Endothelial cell (in vitro differentiated cells): ENCODE measurements at regions not wholly inside any gene's neighbourhood (a gene's known extent, or its start where the extent isn't known, plus 50 kb on each side); places are given as distances from the start of the nearest gene placed in this dataset.

Source experiments
- DNase-seq: peaks from one replicate; pipeline ENCODE4 v3.0.0; 2021; ENCODE audit warnings: low spot score
- H3K27ac Mint-ChIP-seq: one replicate; pipeline ENCODE4 v1.8.0; 2021; ENCODE audit warnings: mixed read lengths, inconsistent platforms; ENCODE audit not compliant: unreplicated experiment
- H3K27me3 Mint-ChIP-seq: one replicate; pipeline ENCODE4 v1.8.0; 2021; ENCODE audit warnings: mild to moderate bottlenecking, moderate library complexity, mixed read lengths, inconsistent platforms; ENCODE audit not compliant: unreplicated experiment
- H3K36me3 Mint-ChIP-seq: one replicate; pipeline ENCODE4 v1.8.0; 2021; ENCODE audit warnings: mild to moderate bottlenecking, low read depth, mixed read lengths, inconsistent platforms; ENCODE audit not compliant: unreplicated experiment
- H3K4me1 Mint-ChIP-seq: one replicate; pipeline ENCODE4 v1.8.0; 2021; ENCODE audit warnings: mild to moderate bottlenecking, mixed read lengths, inconsistent platforms; ENCODE audit not compliant: unreplicated experiment
- H3K4me3 Mint-ChIP-seq: one replicate; pipeline ENCODE4 v1.8.0; 2021; ENCODE audit warnings: mild to moderate bottlenecking, mixed read lengths, inconsistent platforms; ENCODE audit not compliant: unreplicated experiment
- H3K9me3 Mint-ChIP-seq: one replicate; pipeline ENCODE4 v1.8.0; 2021; ENCODE audit warnings: mixed read lengths, inconsistent platforms; ENCODE audit not compliant: unreplicated experiment
- TF ChIP-seq, protein P1 (sequence below): fragments of 200-600 bp; sonication (generic); IDR thresholded peaks from one replicate; pipeline ENCODE4 v1.5.0; 2021; ENCODE audit warnings: antibody characterized with exemption; ENCODE audit not compliant: unreplicated experiment

DNA sequence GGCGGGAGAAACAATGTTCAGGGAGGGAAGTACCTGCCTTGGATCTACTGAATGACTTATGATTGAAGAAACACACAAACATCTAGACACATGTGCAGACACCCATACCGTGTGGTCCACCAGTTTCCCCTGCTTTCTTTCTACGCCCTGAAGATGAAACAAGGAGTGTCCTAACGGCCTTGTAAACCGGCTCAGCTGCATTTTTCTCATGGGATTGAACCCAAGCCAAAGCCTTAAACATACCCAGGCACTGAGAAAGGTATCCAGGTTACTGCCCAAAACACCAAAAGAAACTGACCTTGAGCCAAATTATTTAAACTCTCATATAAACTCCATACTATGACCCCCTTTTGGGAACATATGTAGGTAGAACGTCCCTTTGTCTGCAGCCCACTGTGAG, 630.0 kb upstream of the RGS18 start:
- no peak for DNase-seq
- TF ChIP-seq, protein P1, sequence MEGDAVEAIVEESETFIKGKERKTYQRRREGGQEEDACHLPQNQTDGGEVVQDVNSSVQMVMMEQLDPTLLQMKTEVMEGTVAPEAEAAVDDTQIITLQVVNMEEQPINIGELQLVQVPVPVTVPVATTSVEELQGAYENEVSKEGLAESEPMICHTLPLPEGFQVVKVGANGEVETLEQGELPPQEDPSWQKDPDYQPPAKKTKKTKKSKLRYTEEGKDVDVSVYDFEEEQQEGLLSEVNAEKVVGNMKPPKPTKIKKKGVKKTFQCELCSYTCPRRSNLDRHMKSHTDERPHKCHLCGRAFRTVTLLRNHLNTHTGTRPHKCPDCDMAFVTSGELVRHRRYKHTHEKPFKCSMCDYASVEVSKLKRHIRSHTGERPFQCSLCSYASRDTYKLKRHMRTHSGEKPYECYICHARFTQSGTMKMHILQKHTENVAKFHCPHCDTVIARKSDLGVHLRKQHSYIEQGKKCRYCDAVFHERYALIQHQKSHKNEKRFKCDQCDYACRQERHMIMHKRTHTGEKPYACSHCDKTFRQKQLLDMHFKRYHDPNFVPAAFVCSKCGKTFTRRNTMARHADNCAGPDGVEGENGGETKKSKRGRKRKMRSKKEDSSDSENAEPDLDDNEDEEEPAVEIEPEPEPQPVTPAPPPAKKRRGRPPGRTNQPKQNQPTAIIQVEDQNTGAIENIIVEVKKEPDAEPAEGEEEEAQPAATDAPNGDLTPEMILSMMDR = no peak
- Mint-ChIP-seq H3K36me3 (no peaks in the 10 kb centered on the region), H3K27me3 (no peaks in the 10 kb centered on the region), H3K4me3 (no peak overlapping the region), H3K27ac (no peak overlapping the region), H3K9me3 (no peaks in the 10 kb centered on the region), H3K4me1 (no peaks in the 10 kb centered on the region)

DNA sequence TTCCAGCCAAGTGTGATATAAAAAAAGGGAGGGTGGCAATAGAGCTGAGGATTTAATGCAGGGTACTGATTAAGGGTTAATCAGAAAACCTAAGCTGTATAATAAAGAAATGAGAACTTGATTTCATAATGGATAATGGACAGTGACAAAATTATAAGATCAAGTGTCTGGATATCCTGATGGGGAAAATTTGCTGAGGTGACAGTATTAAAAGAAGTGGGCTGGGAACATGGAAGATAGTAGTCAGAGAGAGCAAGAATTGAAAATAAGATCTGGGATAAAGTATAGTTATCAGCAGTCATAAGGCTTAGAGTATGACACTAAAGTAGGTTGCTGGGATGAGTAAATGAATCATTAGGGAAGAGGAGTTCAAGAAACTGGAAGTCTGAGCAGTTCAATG, 627.3 kb upstream of the RGS18 start:
- H3K36me3 Mint-ChIP-seq = no peaks in the 10 kb centered on the region
- no peak overlapping the region for H3K4me3 Mint-ChIP-seq
- H3K4me1 Mint-ChIP-seq = no peaks in the 10 kb centered on the region
- DNase-seq = no peak
- no peak overlapping the region for H3K27ac Mint-ChIP-seq
- no peaks in the 10 kb centered on the region for H3K9me3 Mint-ChIP-seq
- no peaks in the 10 kb centered on the region for H3K27me3 Mint-ChIP-seq
- TF ChIP-seq, protein P1 = no peak

DNA sequence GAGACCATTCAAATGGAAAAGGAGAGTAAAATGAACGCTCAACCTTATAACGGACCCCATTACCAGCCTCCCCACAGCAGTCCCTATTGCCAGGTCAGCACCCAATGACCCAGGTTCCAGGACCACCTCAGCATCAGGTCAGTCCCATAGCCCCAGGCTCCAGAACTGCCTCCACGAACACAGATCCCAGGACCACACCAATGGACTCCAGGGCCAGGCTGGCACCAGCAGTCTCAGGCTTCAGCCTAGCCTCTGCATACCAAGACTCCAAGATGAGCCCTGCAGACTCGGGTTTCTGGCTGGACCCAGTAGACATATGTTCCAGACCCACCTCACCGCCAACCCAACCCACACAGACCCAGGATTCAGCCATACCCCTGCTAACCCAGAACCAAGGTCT, 625.0 kb upstream of the RGS18 start:
- Mint-ChIP-seq H3K27me3 (no peaks in the 10 kb centered on the region), H3K9me3 (no peaks in the 10 kb centered on the region), H3K27ac (no peak overlapping the region), H3K36me3 (no peaks in the 10 kb centered on the region), H3K4me3 (no peak overlapping the region), H3K4me1 (no peaks in the 10 kb centered on the region)
- TF ChIP-seq, protein P1 = no peak
- no peak for DNase-seq

DNA sequence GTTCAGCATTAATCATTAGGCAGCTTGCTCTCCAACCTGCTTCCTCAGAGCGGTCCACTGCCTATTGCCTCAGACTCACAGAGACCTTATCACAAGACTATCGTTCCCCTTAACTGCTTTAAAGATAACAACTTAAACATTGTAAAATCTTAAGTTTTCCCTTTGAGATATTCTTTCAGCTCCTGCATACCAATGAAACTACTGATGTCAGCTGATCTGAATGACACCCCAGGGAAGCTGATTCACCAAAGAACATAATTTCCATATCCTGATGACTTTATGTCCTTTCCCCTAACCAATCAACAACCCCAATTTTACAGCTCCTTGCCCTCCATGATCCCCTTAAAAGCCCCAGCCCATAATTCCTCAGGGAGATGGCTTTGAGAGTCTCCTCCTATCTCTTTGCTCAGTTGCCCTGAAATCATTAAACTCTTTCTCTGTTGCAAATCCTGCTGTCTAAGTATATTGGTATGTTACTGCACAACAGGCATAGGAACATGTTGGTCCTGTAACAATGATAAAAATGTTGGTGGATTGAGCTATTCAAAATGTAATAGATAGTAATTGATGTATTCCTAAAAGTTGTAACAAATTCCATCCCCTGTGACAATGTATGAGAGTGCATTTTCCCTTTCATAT, 621.4 kb upstream of the RGS18 start:
- DNase-seq = no peak
- TF ChIP-seq, protein P1 = no peak
- Mint-ChIP-seq H3K27me3 (no peaks in the 10 kb centered on the region), H3K4me1 (no peaks in the 10 kb centered on the region), H3K9me3 (no peaks in the 10 kb centered on the region), H3K27ac (peak overlapping the region; percentile 12), H3K36me3 (no peaks in the 10 kb centered on the region), H3K4me3 (no peak overlapping the region)

DNA sequence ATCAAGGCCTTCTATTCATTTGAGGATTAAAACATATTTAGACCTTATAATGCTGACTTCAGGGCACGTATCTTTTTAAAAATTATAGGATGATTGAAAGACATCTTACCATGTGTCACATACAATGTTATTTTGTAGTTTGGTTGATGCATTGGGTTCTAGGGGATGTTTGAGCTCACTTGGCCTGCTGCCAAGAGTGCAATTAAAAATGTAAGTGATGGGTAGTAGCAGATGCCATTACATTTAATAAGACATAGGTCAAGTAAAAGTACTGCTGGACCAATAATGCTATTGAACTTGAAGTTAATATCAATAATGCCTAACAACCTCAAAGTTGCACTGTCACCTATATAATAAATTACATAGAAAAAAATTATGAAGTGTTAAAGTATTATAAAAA, 616.5 kb upstream of the RGS18 start:
- Mint-ChIP-seq H3K36me3 (no peaks in the 10 kb centered on the region), H3K27ac (no peak overlapping the region), H3K4me1 (no peaks in the 10 kb centered on the region), H3K27me3 (no peaks in the 10 kb centered on the region), H3K4me3 (no peak overlapping the region), H3K9me3 (no peaks in the 10 kb centered on the region)
- DNase-seq = no peak
- TF ChIP-seq, protein P1 = no peak
